ENCODE measurements at regions not wholly inside any gene's neighbourhood (a gene's known extent, or its start where the extent isn't known, plus 50 kb on each side); places are given as distances from the start of the nearest gene placed in this dataset.
A peak's percentile ranks its signal among the peaks of the same experiment; 100 is the strongest.

GRCh38 chr1:22208268-22208972 is 65.5 kb upstream of the WNT4 start:
- TF ChIP-seq CTCF (IDR thresholded peaks at IDR 0.05; ENCODE audit: extremely low read depth in 1 of 2, insufficient read depth in 1 of 2, low read depth in 1 of 2, low read length in 2 of 2): peak in 1 of 2 donors; percentile 2
- no peak for TF ChIP-seq POLR2A (IDR thresholded peaks at IDR 0.05; ENCODE audit: low read depth, low read length)
- TF ChIP-seq JUN (IDR thresholded peaks at IDR 0.05; ENCODE audit: borderline replicate concordance, insufficient read depth, insufficient read length, low read depth): no peak
- TF ChIP-seq POLR2AphosphoS5 (IDR thresholded peaks at IDR 0.05; ENCODE audit: insufficient read depth, low read depth, low read length): no peak
- TF ChIP-seq EZH2 (IDR thresholded peaks at IDR 0.05; ENCODE audit: borderline replicate concordance, low read depth, low read length, severe bottlenecking): no peak
- no peak for TF ChIP-seq MYC (IDR thresholded peaks at IDR 0.05; ENCODE audit: low read depth, low read length)
- TF ChIP-seq, protein P1, sequence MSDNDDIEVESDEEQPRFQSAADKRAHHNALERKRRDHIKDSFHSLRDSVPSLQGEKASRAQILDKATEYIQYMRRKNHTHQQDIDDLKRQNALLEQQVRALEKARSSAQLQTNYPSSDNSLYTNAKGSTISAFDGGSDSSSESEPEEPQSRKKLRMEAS (IDR thresholded peaks at IDR 0.05; ENCODE audit: insufficient read depth, insufficient read length): no peak
- no peak for TF ChIP-seq GATA2 (IDR thresholded peaks at IDR 0.05; ENCODE audit: insufficient read depth, insufficient read length, low read depth, low read length)

Data from endothelial cell of umbilical vein (primary cell).